ENCODE measurements at regions not wholly inside any gene's neighbourhood (a gene's known extent, or its start where the extent isn't known, plus 50 kb on each side); places are given as distances from the start of the nearest gene placed in this dataset.

DNA sequence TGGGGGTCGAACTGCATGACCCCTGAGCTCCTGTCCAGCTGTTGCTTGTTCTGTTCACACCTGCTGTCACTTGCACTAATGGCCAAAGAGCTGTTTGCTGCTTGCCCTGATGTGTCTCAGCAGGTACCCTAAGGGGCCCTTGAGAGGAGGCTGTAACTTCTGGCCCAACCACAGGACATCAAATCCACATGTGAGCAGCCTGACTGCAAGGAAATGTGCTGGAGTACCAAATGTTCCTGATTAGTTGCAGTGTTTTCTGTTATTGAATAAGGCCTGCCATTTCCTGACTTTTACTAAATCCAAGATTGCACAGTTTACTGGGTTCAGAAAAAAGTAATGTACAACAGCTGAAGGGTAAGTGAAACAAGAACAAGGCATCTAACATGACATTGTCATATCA lies 91.7 kb upstream of the IL6 start:
- TF ChIP-seq, protein P1, sequence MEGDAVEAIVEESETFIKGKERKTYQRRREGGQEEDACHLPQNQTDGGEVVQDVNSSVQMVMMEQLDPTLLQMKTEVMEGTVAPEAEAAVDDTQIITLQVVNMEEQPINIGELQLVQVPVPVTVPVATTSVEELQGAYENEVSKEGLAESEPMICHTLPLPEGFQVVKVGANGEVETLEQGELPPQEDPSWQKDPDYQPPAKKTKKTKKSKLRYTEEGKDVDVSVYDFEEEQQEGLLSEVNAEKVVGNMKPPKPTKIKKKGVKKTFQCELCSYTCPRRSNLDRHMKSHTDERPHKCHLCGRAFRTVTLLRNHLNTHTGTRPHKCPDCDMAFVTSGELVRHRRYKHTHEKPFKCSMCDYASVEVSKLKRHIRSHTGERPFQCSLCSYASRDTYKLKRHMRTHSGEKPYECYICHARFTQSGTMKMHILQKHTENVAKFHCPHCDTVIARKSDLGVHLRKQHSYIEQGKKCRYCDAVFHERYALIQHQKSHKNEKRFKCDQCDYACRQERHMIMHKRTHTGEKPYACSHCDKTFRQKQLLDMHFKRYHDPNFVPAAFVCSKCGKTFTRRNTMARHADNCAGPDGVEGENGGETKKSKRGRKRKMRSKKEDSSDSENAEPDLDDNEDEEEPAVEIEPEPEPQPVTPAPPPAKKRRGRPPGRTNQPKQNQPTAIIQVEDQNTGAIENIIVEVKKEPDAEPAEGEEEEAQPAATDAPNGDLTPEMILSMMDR (IDR thresholded peaks at IDR 0.05; ENCODE audit: insufficient read depth, low read depth, low read length), result no peak
- no peak for TF ChIP-seq EZH2 (IDR thresholded peaks at IDR 0.05; ENCODE audit: insufficient read depth, low read length)
